Activated T-helper 1 cell treated with anti-CD3 and anti-CD28 coated beads, Interleukin-12 subunit alpha, Interleukin-12 subunit beta, Interleukin-2, Interleukin-4 antibody, amounts not matched to agents 30 ng/mL and 10 ng/mL and 1 ng/mL, durations not matched to agents 14 hours and 24 hours and 36 hours (primary cell): ENCODE measurements at regions not wholly inside any gene's neighbourhood (a gene's known extent, or its start where the extent isn't known, plus 50 kb on each side); places are given as distances from the start of the nearest gene placed in this dataset.

ENCODE experiments used
- DNase-seq: peaks from one replicate; pipeline ENCODE4 v3.0.0; 2021; ENCODE audit warnings: low spot score
- H3K27ac Mint-ChIP-seq: one replicate; pipeline ENCODE4 v1.8.0; 2021; ENCODE audit warnings: mild to moderate bottlenecking, mixed read lengths
- H3K27me3 Mint-ChIP-seq: one replicate; pipeline ENCODE4 v1.8.0; 2022; ENCODE audit warnings: mild to moderate bottlenecking, moderate library complexity, mixed read lengths; ENCODE audit not compliant: insufficient read depth
- H3K36me3 Mint-ChIP-seq: one replicate; pipeline ENCODE4 v1.8.0; 2021; ENCODE audit warnings: low read depth, mixed read lengths
- H3K4me1 Mint-ChIP-seq: one replicate; pipeline ENCODE4 v1.8.0; 2021; ENCODE audit warnings: low read depth, mixed read lengths
- H3K4me3 Mint-ChIP-seq: one replicate; pipeline ENCODE4 v1.8.0; 2021; ENCODE audit warnings: mild to moderate bottlenecking, moderate library complexity, mixed read lengths
- H3K9me3 Mint-ChIP-seq: one replicate; pipeline ENCODE4 v1.8.0; 2021; ENCODE audit warnings: mixed read lengths
- intact Hi-C: fragments of 100-400 bp; cut with micrococcal nuclease; formaldehyde crosslinking; loops from one replicate; pipeline ENCODE4 v1.15.1; 2024

DNA sequence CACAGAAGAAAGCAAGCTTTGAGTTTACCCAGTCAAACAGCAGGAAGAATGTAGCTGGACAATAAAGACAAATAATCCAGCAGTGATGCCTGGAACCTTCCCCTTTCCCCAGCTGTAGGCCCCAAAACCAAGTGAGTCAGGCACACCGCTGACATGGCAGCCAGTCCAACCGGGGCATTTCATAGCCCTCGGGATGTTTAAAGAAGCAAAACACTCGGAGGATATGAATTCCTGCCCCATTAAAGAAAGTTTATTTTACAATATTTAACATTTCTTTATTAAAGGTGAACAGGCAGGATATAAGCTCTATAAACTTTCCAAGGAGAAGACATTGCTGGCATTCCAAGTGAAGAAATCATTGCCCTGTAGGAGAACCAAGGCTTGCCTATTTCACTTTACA is 507.6 kb upstream of the TNP1 start:
- Mint-ChIP-seq H3K4me3 (no peak overlapping the region), H3K27ac (no peak overlapping the region), H3K36me3 (no peaks in the 10 kb centered on the region), H3K9me3 (no peaks in the 10 kb centered on the region), H3K27me3 (no peaks in the 10 kb centered on the region), H3K4me1 (no peaks in the 10 kb centered on the region)
- intact Hi-C loops = no loop called here
- no peak for DNase-seq

DNA sequence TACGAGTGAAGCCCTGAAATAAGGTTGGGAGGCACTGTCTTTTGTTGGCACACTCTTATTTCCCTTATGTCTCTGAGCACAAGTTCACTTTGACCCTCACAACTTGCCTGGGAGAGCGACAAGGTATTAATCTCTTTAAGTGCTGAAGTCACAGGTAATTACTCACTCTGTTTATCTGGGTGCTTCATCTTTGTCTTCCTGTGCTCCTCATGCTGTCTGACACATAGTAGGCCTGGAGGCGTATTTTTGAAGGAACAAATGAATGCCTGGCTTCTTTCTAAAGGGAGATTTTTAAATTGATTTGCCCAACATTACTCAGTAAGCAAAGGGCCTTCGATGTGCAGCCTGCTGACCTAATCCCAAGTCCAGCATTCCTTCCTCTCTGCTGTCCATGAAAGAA is 507.1 kb upstream of the TNP1 start:
- Mint-ChIP-seq H3K36me3 (no peaks in the 10 kb centered on the region), H3K27me3 (no peaks in the 10 kb centered on the region), H3K9me3 (no peaks in the 10 kb centered on the region), H3K27ac (no peak overlapping the region), H3K4me3 (no peak overlapping the region), H3K4me1 (no peaks in the 10 kb centered on the region)
- DNase-seq = no peak
- intact Hi-C loops = no loop called here

DNA sequence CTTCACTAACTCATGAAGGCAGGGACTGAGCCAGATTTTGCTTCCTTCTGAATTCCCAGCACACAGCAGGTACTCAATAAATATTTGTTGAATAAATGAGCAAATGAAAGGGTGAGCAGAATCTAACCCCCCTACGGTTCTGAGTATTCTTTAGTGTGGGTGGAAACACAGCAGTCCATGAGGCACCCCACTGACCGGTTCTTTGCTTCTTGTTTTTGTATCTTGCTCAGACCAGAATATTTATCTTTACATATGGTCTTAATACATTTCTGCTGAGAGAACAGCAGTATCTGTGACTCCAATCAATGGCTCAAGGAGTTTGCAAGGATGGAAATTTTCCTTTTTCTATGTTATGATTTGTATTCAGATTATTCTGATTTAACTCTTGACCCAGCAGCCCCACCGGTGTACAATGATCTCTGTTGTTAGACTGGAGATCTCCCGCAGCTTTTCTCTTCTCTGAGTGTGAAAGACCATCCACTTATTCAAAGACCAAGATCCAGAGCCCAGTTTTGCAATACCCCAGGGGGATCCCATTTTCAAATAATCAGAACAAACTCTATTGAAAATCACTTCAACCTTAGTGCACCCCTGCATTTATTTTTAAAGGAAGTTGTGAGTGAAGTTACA is 506.5 kb upstream of the TNP1 start:
- H3K4me3 Mint-ChIP-seq = no peak overlapping the region
- H3K27ac Mint-ChIP-seq = no peak overlapping the region
- no peaks in the 10 kb centered on the region for H3K27me3 Mint-ChIP-seq
- no peaks in the 10 kb centered on the region for H3K9me3 Mint-ChIP-seq
- DNase-seq = no peak
- H3K4me1 Mint-ChIP-seq = no peaks in the 10 kb centered on the region
- no peaks in the 10 kb centered on the region for H3K36me3 Mint-ChIP-seq
- intact Hi-C loops = no loop called here

DNA sequence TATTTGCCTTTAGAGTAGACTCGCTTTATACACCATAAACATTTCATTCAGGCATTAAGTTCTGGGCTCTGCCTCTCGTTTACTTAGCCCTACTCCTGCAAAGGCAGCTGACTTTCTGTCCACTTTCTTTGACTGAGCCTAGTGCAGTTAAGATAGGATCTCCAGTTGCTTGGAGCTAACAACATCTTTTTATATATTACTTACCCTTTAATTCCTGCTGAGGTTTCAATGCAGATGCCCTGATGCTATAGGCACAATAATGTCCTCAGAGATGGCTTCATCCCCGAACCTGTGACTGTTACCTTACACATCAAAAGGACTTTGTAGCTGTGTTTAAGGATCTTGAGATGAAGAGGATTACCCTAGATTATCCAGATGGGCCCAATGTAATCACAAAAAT is 505.8 kb upstream of the TNP1 start:
- intact Hi-C loops = no loop called here
- no peak for DNase-seq
- Mint-ChIP-seq H3K4me3 (no peak overlapping the region), H3K4me1 (no peaks in the 10 kb centered on the region), H3K36me3 (no peaks in the 10 kb centered on the region), H3K9me3 (no peaks in the 10 kb centered on the region), H3K27ac (no peak overlapping the region), H3K27me3 (no peaks in the 10 kb centered on the region)

DNA sequence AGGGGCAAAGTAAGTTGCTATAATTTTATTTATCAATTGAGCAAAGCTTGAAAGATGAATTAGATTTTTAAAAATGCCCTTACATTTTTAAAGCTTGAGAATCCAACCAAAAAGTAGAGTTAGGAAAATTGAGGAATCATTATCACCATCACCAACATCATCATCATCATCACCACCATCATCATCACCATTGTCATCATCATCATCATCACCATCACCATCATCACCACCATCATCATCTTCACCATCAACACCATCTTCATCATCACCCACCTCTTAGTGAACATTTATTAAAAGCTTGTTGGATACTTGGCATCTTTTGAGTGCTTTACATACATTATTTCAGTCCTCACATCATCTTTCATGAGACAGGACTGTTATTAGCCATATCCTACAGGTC is 504.4 kb upstream of the TNP1 start:
- Mint-ChIP-seq H3K27me3 (no peaks in the 10 kb centered on the region), H3K36me3 (no peaks in the 10 kb centered on the region), H3K4me3 (no peak overlapping the region), H3K4me1 (no peaks in the 10 kb centered on the region), H3K9me3 (no peaks in the 10 kb centered on the region), H3K27ac (no peak overlapping the region)
- no peak for DNase-seq
- intact Hi-C loops = no loop called here

DNA sequence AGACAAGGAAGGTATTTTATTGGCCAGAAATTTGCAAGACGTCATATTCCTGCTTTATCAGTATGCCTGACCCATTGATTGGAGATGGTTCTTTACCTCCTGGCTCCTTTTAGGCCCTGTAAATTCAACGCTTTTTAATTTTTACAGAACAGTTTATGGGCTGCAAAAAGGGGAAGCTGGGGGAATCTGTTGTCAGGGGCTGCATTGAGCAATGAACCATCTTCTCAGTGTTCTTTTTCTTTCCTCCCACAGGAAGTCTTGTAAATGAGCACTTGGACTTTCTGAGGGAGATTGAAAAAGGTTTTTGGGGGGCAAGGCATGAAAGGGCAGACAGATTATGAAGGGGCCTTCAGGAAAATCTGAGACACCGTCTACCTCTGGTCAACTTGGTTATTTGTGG is 503.6 kb upstream of the TNP1 start:
- H3K36me3 Mint-ChIP-seq = no peaks in the 10 kb centered on the region
- intact Hi-C loops = no loop called here
- no peaks in the 10 kb centered on the region for H3K4me1 Mint-ChIP-seq
- DNase-seq = no peak
- no peak overlapping the region for H3K27ac Mint-ChIP-seq
- no peak overlapping the region for H3K4me3 Mint-ChIP-seq
- H3K27me3 Mint-ChIP-seq = no peaks in the 10 kb centered on the region
- H3K9me3 Mint-ChIP-seq = no peaks in the 10 kb centered on the region

DNA sequence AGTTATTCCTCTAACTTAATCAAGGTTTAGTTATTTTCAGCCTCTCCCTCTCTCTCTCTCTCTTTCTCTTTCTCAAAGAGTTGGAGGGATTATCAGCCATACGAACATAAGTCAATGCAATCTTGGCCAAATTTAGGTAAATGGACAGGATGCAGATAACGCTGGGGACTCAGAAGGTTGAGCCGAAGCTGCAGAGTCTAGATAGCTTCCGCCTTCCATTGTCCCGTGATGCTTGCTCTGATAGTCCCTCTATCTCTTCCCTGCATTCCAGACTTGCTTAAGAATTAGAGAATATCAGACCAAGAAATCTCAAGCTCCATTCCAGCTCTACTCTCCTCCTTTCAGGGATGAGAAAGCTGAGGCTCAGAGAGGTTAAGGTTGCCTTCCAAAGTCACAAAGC is 502.8 kb upstream of the TNP1 start:
- no peak overlapping the region for H3K27ac Mint-ChIP-seq
- no peak overlapping the region for H3K4me3 Mint-ChIP-seq
- H3K36me3 Mint-ChIP-seq = no peaks in the 10 kb centered on the region
- no peaks in the 10 kb centered on the region for H3K4me1 Mint-ChIP-seq
- no peaks in the 10 kb centered on the region for H3K27me3 Mint-ChIP-seq
- DNase-seq = no peak
- H3K9me3 Mint-ChIP-seq = no peaks in the 10 kb centered on the region
- intact Hi-C loops = no loop called here

DNA sequence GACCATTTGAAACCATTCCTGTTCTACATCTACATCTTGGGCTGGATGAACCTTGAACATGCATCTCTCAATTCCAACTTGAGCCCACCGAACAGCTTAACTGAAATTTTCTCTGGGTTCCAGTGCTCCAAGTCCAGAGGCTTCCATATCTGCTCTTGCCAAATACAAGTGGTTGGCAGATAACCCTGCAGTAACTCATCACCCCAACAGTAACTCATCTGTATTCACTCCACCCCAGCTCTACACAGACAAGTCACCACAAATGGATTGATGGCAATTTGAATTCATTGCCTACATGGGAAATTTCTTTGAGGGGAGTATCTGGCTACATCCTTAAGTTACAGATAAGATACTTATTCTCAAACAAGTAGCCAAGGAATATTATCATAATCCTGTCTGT is 502.4 kb upstream of the TNP1 start:
- Mint-ChIP-seq H3K27ac (no peak overlapping the region), H3K27me3 (no peaks in the 10 kb centered on the region), H3K36me3 (no peaks in the 10 kb centered on the region), H3K4me1 (no peaks in the 10 kb centered on the region), H3K9me3 (no peaks in the 10 kb centered on the region), H3K4me3 (no peak overlapping the region)
- intact Hi-C loops = no loop called here
- no peak for DNase-seq

DNA sequence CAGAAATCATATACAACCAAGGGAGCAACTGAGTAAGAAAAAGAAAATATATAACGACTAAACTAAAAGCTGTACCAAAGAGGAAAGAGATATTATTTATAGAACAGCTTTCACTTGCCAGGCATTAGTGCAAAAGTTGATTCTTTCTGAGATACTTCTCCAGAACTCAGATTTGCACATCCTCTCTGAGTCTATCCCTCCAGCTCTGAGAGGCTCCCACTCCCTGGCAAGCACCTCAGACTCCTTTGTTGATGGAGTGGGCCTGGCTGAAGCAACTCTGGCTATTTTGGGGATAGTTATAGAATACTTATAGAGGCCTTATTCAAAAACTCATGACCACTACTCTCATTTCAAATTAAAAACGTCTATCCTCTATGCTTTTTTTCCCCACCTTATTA is 501.6 kb upstream of the TNP1 start:
- Mint-ChIP-seq H3K9me3 (no peaks in the 10 kb centered on the region), H3K27me3 (no peaks in the 10 kb centered on the region), H3K4me3 (no peak overlapping the region), H3K36me3 (no peaks in the 10 kb centered on the region), H3K27ac (no peak overlapping the region), H3K4me1 (no peaks in the 10 kb centered on the region)
- DNase-seq = no peak
- intact Hi-C loops = no loop called here

DNA sequence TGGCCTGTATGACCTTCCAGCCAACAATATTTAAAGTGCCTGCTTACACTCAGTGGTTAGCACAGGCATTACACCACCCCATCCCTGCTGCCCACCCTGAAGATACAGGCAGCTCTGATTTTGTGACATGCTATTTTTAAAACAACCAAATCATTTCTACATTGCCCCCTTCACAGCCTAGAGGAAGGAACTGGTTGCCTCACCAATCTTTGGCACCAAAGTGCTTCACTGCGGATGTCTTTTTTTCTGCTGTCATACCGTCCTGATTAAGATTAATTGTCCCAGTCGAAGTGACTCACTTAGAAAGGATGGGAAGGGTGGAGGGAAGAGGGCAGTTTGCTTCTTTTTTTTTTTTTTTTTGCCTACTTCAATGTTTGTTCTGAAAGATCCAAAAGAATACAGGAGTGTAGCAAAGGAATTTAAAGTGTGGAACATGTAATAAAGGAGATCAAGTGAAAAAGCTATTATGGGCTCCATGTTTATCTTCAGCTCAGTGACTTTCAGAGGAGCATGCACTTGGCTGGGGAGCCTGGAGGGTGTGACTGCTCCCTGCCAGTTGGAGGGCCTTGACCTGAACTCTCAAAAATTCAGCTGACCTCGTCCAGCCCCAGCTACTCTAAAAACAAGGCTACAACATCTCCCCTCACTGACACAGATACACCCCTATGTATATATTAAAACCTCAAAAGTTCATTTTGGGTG is 501.1 kb upstream of the TNP1 start:
- Mint-ChIP-seq H3K27me3 (no peaks in the 10 kb centered on the region), H3K9me3 (no peaks in the 10 kb centered on the region), H3K4me1 (no peaks in the 10 kb centered on the region), H3K36me3 (no peaks in the 10 kb centered on the region), H3K4me3 (no peak overlapping the region), H3K27ac (no peak overlapping the region)
- intact Hi-C loops = no loop called here
- no peak for DNase-seq

DNA sequence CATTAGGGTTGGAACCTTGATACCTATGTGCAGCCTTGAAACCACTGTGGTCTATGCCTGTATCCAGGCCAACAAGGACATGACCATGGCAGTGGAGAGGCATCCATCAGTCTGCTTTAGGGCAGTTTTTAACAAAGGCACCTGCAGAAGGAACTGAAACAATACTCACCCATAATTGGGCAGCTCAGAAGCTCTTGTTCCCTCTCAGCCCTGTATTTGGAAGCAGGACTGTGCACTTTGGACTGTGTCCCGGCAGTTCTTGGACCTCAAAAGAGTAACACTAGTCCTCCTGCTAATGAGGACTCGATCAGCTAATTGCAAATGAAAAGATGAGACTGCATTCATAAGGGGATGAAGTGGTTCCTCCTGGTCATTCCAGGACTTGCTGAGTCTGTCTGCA is 500.2 kb upstream of the TNP1 start:
- DNase-seq = no peak
- no peak overlapping the region for H3K4me3 Mint-ChIP-seq
- no peaks in the 10 kb centered on the region for H3K36me3 Mint-ChIP-seq
- H3K9me3 Mint-ChIP-seq = no peaks in the 10 kb centered on the region
- no peaks in the 10 kb centered on the region for H3K4me1 Mint-ChIP-seq
- H3K27me3 Mint-ChIP-seq = no peaks in the 10 kb centered on the region
- intact Hi-C loops = no loop called here
- H3K27ac Mint-ChIP-seq = no peak overlapping the region

DNA sequence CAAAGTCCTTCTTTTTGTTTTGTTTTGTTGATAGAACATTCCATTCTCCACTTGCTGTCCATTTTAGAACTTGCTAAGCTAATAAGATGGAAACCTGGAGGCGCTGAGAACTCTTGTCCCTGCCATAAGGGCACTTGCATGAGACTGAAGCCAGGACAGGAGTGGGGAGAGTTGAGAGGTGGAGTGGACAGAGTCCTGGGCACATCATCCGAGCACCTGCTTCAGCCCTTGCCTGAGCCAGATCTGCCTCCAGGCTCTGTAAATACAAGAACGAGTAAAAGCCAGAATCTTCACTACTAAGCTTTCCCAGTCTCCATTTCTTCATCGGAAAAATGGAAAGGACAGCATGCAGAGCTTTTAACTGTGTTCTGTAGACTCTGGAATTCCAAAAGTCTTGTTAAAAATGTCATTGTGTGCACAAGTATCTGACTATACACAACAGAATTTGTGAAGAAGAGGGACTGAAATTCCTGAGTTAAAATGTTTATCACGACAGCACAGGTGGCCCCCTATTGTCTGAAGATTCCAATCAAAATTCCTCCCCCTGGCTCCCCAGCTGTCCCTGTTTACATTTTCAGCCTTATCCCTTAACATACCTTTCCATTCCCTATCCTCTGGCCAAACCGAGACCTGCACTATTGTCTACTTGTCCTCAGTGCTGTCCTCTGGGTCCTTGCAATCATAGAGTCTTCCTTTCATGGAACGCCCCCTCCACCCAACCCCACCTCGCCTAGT is 498.2 kb upstream of the TNP1 start:
- Mint-ChIP-seq H3K9me3 (no peaks in the 10 kb centered on the region), H3K4me1 (no peaks in the 10 kb centered on the region), H3K27me3 (no peaks in the 10 kb centered on the region), H3K27ac (no peak overlapping the region), H3K36me3 (no peaks in the 10 kb centered on the region), H3K4me3 (no peak overlapping the region)
- intact Hi-C loops = no loop called here
- no peak for DNase-seq

DNA sequence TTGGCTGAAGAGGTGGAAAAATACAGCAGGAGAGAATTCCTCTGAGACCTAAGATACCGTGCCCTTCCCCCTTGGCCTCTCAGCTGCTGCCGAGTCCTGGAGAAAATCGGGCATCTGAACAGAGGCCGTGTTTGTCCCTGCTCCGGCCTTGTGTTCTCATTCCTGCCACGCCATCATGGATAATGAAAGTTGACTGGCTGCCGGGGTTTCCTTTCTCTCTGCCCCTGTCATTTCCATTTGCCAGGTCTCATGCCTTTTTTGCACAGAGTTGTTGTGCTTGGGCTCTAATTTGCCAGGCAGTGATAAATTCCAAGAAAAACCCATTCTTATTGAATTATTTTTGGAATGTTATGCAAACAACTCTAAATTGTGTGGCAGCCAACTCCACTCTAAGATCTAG is 496.9 kb upstream of the TNP1 start:
- Mint-ChIP-seq H3K9me3 (no peaks in the 10 kb centered on the region), H3K4me1 (no peaks in the 10 kb centered on the region), H3K4me3 (no peak overlapping the region), H3K27me3 (no peaks in the 10 kb centered on the region), H3K27ac (no peak overlapping the region), H3K36me3 (no peaks in the 10 kb centered on the region)
- intact Hi-C loops = no loop called here
- no peak for DNase-seq
